Caco-2 (cell line): ENCODE measurements at regions not wholly inside any gene's neighbourhood (a gene's known extent, or its start where the extent isn't known, plus 50 kb on each side); places are given as distances from the start of the nearest gene placed in this dataset.

Experiments used
- BruUV-seq: library from RNA; stranded (reverse); fragments of 400-500 nt; replicated peaks from 2 replicates; lab custom pipeline; 2021; lab: Mats Ljungman, UMichigan
- CTCF ChIA-PET: fragments of 300-600 bp; sonication (Branson Sonifier 250); formaldehyde crosslinking; loops from one replicate; lab custom pipeline; 2022; ENCODE audit warnings: antibody characterized with exemption; lab: Charles Lee
- POLR2A ChIA-PET: fragments of 300-600 bp; sonication (Branson Sonifier 250); formaldehyde crosslinking; loops from one replicate; lab custom pipeline; 2022; ENCODE audit warnings: antibody characterized with exemption; lab: Charles Lee
- DNase-seq, 2 experiments: peaks; one replicate each; pipeline versions ENCODE4 v3.0.0 to v3.0.0-alpha.2; 2020 to 2022
- H3K27me3 ChIP-seq: replicated peaks from 2 replicates; pipeline ENCODE4 v1.6.0; 2011; ENCODE audit warnings: low read length; ENCODE audit not compliant: control insufficient read depth, insufficient read depth
- H3K36me3 ChIP-seq: 2 replicates; pipeline ENCODE4 v1.5.1; 2011; ENCODE audit warnings: low read length; ENCODE audit not compliant: control insufficient read depth, insufficient read depth
- H3K4me1 ChIP-seq: fragments of 250-450 bp; sonication (Bioruptor Pico); 2 replicates; pipeline ENCODE4 v1.5.1; 2020; ENCODE audit warnings: mild to moderate bottlenecking
- H3K4me3 ChIP-seq: 2 replicates; pipeline ENCODE4 v1.5.1; 2011; ENCODE audit warnings: low read depth, mild to moderate bottlenecking, control low read depth, low read length
- H3K9me3 ChIP-seq: fragments of 250-450 bp; sonication (Bioruptor Pico); 2 replicates; pipeline ENCODE4 v1.5.1; 2020; ENCODE audit warnings: mild to moderate bottlenecking, moderate library complexity
- H3K27ac Mint-ChIP-seq: one replicate; pipeline ENCODE4 v1.8.0; 2022; ENCODE audit warnings: mixed read lengths; ENCODE audit not compliant: unreplicated experiment
- H3K27me3 Mint-ChIP-seq: one replicate; pipeline ENCODE4 v1.8.0; 2022; ENCODE audit warnings: mixed read lengths; ENCODE audit not compliant: insufficient read depth, unreplicated experiment
- H3K36me3 Mint-ChIP-seq: one replicate; pipeline ENCODE4 v1.8.0; 2022; ENCODE audit warnings: mild to moderate bottlenecking, mixed read lengths; ENCODE audit not compliant: insufficient read depth, unreplicated experiment
- H3K4me1 Mint-ChIP-seq: one replicate; pipeline ENCODE4 v1.8.0; 2022; ENCODE audit warnings: low read depth, mixed read lengths; ENCODE audit not compliant: unreplicated experiment
- H3K4me3 Mint-ChIP-seq: one replicate; pipeline ENCODE4 v1.8.0; 2022; ENCODE audit warnings: mild to moderate bottlenecking, moderate library complexity, mixed read lengths; ENCODE audit not compliant: unreplicated experiment
- H3K9me3 Mint-ChIP-seq: one replicate; pipeline ENCODE4 v1.8.0; 2022; ENCODE audit warnings: mixed read lengths; ENCODE audit not compliant: unreplicated experiment
- CTCF ChIP-seq, 2 experiments: fragments of 200-600 bp in 1 of 2; IDR thresholded peaks; 1 replicate in 1 of 2; 2 replicates in 1 of 2; pipeline versions ENCODE4 v1.5.1 to v1.8.0; 2011 to 2022; ENCODE audit warnings: antibody characterized with exemption in 1 of 2, control low read depth in 1 of 2, inconsistent platforms in 1 of 2, low read depth in 1 of 2, low read length in 1 of 2, mild to moderate bottlenecking in 1 of 2, moderate library complexity in 1 of 2; ENCODE audit not compliant: insufficient read depth in 1 of 2, severe bottlenecking in 1 of 2, unreplicated experiment in 1 of 2
- intact Hi-C: fragments of 100-400 bp; cut with micrococcal nuclease; formaldehyde crosslinking; loops from one replicate; pipeline ENCODE4 v1.10.0; 2022; ENCODE audit not compliant: unreplicated experiment

- no peaks in the 10 kb centered on the region for H3K36me3 Mint-ChIP-seq
- no peak for DNase-seq
- intact Hi-C loops = no loop called here
- Histone ChIP-seq H3K36me3 (no peaks in the 10 kb centered on the region), H3K4me1 (no peaks in the 10 kb centered on the region), H3K4me3 (no peak overlapping the region), H3K27me3 (no peaks in the 10 kb centered on the region), H3K9me3 (no peaks in the 10 kb centered on the region)
- no peak for TF ChIP-seq CTCF (IDR thresholded peaks at IDR 0.05; ENCODE audit: insufficient read depth in 1 of 2, low read depth in 1 of 2, low read length in 1 of 2, severe bottlenecking in 1 of 2, unreplicated experiment in 1 of 2)
- no TSS peak for BruUV-seq
- CTCF ChIA-PET = no interaction called here
- H3K27ac Mint-ChIP-seq = no peak overlapping the region
- POLR2A ChIA-PET = no interaction called here
- no peaks in the 10 kb centered on the region for H3K9me3 Mint-ChIP-seq
- H3K27me3 Mint-ChIP-seq = peaks cover 7% of the 10 kb centered on the region
- no peak overlapping the region for H3K4me3 Mint-ChIP-seq
- H3K4me1 Mint-ChIP-seq = no peaks in the 10 kb centered on the region
Measured at GRCh38 chr7:26617066-26617465, 247.3 kb downstream of the SKAP2 start.
